GM13976 (cell line): ENCODE measurements at regions not wholly inside any gene's neighbourhood (a gene's known extent, or its start where the extent isn't known, plus 50 kb on each side); places are given as distances from the start of the nearest gene placed in this dataset.

Experiments
- DNase-seq: peaks from one replicate; pipeline ENCODE4 v3.0.0; 2012; ENCODE audit warnings: low spot score
- in situ Hi-C: fragments of 300-500 bp; cut with MboI; formaldehyde crosslinking; loops from one replicate; pipeline ENCODE4 v1.12.0; 2022; ENCODE audit warnings: low sequenced_read_pairs, mixed read lengths, inconsistent platforms; ENCODE audit not compliant: unreplicated experiment
- TF ChIP-seq, protein P1 (sequence below): IDR thresholded peaks from 2 replicates; pipeline ENCODE4 v1.5.1; 2012; ENCODE audit warnings: borderline replicate concordance, mild to moderate bottlenecking; ENCODE audit not compliant: insufficient read depth; ENCODE audit errors: extremely low read depth, missing control alignments, control extremely low read depth

DNA sequence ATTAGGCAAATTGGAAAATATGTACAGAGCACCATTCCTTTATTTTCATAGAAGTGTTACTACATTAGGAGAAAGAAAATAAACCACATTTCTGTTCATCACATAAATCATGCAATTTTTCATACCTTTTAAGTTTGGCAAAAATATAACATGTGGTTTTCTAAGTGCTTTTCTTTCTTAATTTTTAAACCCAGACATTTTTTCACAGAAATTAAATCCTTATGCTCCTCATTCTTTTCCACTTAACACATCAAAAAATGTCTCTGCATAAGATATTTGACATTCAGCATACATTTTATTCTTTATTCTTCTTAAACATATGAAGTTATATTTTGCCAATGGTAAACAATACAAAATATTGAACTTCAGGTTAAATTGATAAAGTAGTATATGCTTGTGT, 826.6 kb upstream of the SLIT2 start:
- in situ Hi-C loops: no loop called here
- DNase-seq: no peak
- TF ChIP-seq, protein P1, sequence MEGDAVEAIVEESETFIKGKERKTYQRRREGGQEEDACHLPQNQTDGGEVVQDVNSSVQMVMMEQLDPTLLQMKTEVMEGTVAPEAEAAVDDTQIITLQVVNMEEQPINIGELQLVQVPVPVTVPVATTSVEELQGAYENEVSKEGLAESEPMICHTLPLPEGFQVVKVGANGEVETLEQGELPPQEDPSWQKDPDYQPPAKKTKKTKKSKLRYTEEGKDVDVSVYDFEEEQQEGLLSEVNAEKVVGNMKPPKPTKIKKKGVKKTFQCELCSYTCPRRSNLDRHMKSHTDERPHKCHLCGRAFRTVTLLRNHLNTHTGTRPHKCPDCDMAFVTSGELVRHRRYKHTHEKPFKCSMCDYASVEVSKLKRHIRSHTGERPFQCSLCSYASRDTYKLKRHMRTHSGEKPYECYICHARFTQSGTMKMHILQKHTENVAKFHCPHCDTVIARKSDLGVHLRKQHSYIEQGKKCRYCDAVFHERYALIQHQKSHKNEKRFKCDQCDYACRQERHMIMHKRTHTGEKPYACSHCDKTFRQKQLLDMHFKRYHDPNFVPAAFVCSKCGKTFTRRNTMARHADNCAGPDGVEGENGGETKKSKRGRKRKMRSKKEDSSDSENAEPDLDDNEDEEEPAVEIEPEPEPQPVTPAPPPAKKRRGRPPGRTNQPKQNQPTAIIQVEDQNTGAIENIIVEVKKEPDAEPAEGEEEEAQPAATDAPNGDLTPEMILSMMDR: no peak

DNA sequence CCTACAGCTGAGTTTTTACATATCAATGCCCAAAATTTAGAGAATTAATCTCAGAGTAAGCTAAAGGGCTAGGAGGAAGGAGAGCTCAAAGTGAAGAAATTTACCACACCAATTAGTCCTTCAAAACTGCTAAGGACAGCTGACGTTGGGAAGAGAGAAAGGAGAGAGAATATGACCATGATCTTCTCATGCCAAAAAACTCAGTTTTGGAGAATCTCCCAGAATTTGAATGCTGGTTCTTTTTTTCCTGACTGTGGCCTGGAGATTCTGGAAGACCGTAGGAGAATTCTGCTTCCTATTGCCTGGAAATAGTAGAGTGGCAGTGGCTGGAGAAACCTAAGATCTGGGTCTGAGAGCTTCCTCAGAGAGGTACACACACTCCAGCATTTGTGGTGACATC, 834.4 kb upstream of the SLIT2 start:
- in situ Hi-C loops: no loop called here
- TF ChIP-seq, protein P1: no peak
- DNase-seq: no peak

DNA sequence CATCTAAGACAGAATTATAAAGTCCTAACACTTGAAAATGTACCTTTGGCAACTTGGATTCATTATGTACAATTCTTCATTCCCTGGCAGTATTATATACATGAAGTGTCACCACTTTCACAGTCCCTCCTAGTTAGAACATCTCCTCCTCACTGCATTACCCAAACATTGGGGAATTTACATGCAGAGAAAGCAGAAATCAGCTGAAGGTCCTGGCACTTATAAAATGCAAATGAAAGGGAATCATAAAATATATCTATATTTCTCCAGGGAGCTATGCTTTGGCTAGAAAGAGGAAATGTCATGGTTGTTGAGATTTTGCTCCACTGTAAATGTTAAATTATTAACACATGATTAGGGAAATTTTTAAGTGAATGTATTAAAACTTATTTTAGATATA, 835.6 kb upstream of the SLIT2 start:
- TF ChIP-seq, protein P1: no peak
- in situ Hi-C loops: no loop called here
- no peak for DNase-seq

DNA sequence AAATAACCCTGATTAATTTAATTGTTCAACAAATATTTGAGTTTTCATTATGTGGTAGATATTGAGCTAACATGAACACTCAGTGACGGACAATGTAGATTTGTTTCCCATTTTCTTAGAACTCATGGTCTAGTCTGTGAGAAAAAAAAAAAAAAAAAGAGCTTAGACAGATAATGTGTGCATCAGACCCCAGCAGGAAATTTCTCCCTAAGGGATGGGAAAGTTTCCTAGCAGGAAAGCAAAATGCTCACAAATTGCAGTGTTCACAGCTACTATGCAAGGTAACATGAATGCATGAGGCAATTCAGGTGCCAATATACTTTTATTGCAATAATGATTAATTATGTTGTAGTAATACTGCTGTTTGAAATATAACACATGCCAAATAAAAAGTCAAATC, 843.2 kb upstream of the SLIT2 start:
- in situ Hi-C loops: no loop called here
- TF ChIP-seq, protein P1: no peak

DNA sequence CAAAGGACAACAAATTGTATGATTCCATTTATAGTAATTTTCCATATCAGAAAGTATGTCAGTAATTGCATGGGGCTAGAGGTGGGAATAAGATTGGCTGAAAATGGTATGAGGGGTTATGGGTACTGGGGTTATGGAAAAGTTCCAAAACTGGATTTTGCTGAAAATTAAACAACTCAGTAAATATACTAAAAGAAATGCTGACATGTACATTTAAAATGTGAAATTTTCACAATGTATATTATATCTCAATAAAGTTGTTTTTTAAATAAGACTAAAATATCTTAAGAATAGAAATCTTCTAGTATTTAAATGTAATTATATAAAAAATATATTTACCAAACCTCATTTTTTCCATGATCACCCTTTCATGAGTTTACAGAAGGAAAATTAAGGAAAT, 844.9 kb upstream of the SLIT2 start:
- in situ Hi-C loops: no loop called here
- TF ChIP-seq, protein P1: no peak
- DNase-seq: no peak

More for the DNA sequence above, 843.2 kb upstream of the SLIT2 start:
- no peak for DNase-seq

DNA sequence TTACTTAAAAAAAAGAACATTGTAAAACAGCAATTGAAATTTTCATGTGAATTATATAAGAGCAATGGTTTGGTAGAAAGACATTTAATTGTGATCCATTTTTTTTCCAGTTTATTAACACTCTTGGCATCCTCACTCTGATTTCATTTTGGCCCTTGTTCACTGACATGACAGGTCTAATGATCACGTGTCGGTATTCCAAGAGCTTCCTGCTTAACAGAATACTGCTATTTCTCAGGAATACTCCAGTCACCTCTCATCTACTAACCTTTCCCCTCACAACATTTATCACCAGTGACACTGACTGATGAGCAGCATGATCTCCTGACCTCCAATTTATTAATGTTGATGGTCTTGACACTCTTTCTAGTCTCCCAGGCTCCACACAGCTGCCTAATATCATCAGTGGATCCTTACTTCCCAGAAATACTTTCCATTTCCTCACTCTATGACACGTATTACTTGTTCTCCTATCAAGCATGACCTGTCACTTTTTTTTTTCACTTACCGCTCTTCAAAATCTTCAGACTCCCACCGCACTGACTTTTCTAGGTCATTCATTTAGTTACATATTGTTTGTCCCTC, 847.8 kb upstream of the SLIT2 start:
- in situ Hi-C loops: no loop called here
- DNase-seq: no peak
- TF ChIP-seq, protein P1: no peak
